ENCODE measurements at regions not wholly inside any gene's neighbourhood (a gene's known extent, or its start where the extent isn't known, plus 50 kb on each side); places are given as distances from the start of the nearest gene placed in this dataset.

DNA sequence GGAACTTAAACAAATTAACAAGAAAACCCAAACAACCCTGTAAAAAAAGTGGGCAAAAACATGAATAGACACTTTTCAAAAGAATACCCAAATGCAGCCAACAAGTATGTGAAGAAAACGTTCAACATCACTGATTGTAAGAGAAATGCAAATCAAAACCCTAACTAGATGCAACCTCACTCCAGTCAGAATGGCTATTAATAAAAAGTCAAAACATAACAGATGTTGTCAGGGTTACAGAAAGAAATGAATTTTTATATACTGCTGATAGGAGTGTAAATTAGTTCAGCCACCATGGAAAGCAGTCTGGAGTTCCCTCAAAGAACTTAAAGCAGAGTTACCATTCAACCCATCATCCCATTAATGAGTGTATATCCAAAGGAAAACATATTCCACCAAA is 479.0 kb downstream of the MTRR start:
- TF ChIP-seq GABPB1 (CRISPR knock-in tag; IDR thresholded peaks at IDR 0.05): no peak
- TF ChIP-seq, protein P1, sequence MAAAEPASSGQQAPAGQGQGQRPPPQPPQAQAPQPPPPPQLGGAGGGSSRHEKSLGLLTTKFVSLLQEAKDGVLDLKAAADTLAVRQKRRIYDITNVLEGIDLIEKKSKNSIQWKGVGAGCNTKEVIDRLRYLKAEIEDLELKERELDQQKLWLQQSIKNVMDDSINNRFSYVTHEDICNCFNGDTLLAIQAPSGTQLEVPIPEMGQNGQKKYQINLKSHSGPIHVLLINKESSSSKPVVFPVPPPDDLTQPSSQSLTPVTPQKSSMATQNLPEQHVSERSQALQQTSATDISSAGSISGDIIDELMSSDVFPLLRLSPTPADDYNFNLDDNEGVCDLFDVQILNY (CRISPR knock-in tag; IDR thresholded peaks at IDR 0.05): no peak
- TF ChIP-seq FOXJ3 (CRISPR knock-in tag; IDR thresholded peaks at IDR 0.05; ENCODE audit: borderline replicate concordance): no peak
- TF ChIP-seq, protein P2, sequence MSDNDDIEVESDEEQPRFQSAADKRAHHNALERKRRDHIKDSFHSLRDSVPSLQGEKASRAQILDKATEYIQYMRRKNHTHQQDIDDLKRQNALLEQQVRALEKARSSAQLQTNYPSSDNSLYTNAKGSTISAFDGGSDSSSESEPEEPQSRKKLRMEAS (CRISPR knock-in tag; IDR thresholded peaks at IDR 0.05): no peak
- TF ChIP-seq, protein P3, sequence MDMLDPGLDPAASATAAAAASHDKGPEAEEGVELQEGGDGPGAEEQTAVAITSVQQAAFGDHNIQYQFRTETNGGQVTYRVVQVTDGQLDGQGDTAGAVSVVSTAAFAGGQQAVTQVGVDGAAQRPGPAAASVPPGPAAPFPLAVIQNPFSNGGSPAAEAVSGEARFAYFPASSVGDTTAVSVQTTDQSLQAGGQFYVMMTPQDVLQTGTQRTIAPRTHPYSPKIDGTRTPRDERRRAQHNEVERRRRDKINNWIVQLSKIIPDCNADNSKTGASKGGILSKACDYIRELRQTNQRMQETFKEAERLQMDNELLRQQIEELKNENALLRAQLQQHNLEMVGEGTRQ (CRISPR knock-in tag; IDR thresholded peaks at IDR 0.05): no peak
- TF ChIP-seq, protein P4, sequence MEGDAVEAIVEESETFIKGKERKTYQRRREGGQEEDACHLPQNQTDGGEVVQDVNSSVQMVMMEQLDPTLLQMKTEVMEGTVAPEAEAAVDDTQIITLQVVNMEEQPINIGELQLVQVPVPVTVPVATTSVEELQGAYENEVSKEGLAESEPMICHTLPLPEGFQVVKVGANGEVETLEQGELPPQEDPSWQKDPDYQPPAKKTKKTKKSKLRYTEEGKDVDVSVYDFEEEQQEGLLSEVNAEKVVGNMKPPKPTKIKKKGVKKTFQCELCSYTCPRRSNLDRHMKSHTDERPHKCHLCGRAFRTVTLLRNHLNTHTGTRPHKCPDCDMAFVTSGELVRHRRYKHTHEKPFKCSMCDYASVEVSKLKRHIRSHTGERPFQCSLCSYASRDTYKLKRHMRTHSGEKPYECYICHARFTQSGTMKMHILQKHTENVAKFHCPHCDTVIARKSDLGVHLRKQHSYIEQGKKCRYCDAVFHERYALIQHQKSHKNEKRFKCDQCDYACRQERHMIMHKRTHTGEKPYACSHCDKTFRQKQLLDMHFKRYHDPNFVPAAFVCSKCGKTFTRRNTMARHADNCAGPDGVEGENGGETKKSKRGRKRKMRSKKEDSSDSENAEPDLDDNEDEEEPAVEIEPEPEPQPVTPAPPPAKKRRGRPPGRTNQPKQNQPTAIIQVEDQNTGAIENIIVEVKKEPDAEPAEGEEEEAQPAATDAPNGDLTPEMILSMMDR (IDR thresholded peaks at IDR 0.05): no peak
- TF ChIP-seq ZNF423 (CRISPR knock-in tag; IDR thresholded peaks at IDR 0.05): no peak
